ENCODE measurements at regions not wholly inside any gene's neighbourhood (a gene's known extent, or its start where the extent isn't known, plus 50 kb on each side); places are given as distances from the start of the nearest gene placed in this dataset.

GRCh38 chr20:57066126-57066900, 200.1 kb downstream of the BMP7 start:
- no peak for DNase-seq

GRCh38 chr20:57069442-57069841, 197.0 kb downstream of the BMP7 start:
- DNase-seq = no peak

GRCh38 chr20:57070296-57070695, 196.1 kb downstream of the BMP7 start:
- no peak for DNase-seq

GRCh38 chr20:57071283-57071731, 195.1 kb downstream of the BMP7 start:
- DNase-seq = no peak

GRCh38 chr20:57071954-57072583, 194.4 kb downstream of the BMP7 start:
- DNase-seq = no peak

GRCh38 chr20:57073402-57073801, 193.0 kb downstream of the BMP7 start:
- no peak for DNase-seq

GRCh38 chr20:57074386-57074785, 192.1 kb downstream of the BMP7 start:
- no peak for DNase-seq

GRCh38 chr20:57075181-57075580, 191.3 kb downstream of the BMP7 start:
- DNase-seq = no peak

- no peak for DNase-seq
Observed at GRCh38 chr20:57075603-57076002, 190.8 kb downstream of the BMP7 start.

GRCh38 chr20:57076152-57076652, 190.2 kb downstream of the BMP7 start:
- DNase-seq = no peak

- DNase-seq = no peak
Observed at GRCh38 chr20:57076951-57077350, 189.5 kb downstream of the BMP7 start.

- no peak for DNase-seq
Observed at GRCh38 chr20:57078116-57078515, 188.3 kb downstream of the BMP7 start.

GRCh38 chr20:57079031-57080005, 187.1 kb downstream of the BMP7 start:
- DNase-seq = no peak

GRCh38 chr20:57080796-57081195, 185.6 kb downstream of the BMP7 start:
- DNase-seq = no peak

GRCh38 chr20:57082357-57082945, 184.0 kb downstream of the BMP7 start:
- no peak for DNase-seq

- DNase-seq = no peak
Observed at GRCh38 chr20:57083072-57083471, 183.4 kb downstream of the BMP7 start.

- DNase-seq = no peak
Observed at GRCh38 chr20:57086066-57086465, 180.4 kb downstream of the BMP7 start.

GRCh38 chr20:57087102-57087501, 179.3 kb downstream of the BMP7 start:
- no peak for DNase-seq

- DNase-seq = no peak
Observed at GRCh38 chr20:57087705-57088104, 178.7 kb downstream of the BMP7 start.

- no peak for DNase-seq
Observed at GRCh38 chr20:57088436-57088835, 178.0 kb downstream of the BMP7 start.

- peak; percentile 66 for DNase-seq
Observed at GRCh38 chr20:57089699-57090144, 176.7 kb downstream of the BMP7 start.
